ENCODE measurements at regions not wholly inside any gene's neighbourhood (a gene's known extent, or its start where the extent isn't known, plus 50 kb on each side); places are given as distances from the start of the nearest gene placed in this dataset.

DNA sequence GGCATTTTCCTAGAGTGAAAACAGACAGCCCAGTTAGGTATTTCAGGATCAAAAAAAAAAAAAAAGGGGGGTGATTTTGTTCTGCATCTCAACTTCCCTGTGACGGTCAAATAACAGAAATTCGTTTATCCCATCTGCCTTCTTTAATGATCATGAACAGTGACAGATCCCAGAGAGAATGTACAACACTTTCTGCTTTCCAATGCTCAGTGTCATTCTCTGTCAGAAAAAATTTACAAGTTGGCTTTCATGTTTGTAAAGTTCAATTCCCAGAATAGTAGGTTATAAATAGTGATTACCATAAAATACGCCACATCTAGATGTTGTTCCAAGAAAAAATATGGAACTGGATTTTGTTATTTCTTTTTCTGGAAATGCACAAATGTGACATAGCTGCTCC, 1013.2 kb upstream of the PHF14 start:
- Histone ChIP-seq H3K9ac (ENCODE audit: insufficient read depth, low read length, poor library complexity, severe bottlenecking) (no peak overlapping the region), H3K4me1 (ENCODE audit: control insufficient read depth in 1 of 2, insufficient read depth in 2 of 2, low read length in 2 of 2) (no peaks in the 10 kb centered on the region), H3K27ac (ENCODE audit: low read depth in 1 of 2, low read length in 2 of 2) (no peak overlapping the region), H3K4me2 (replicated peaks; ENCODE audit: extremely low read depth, low read length, poor library complexity, severe bottlenecking) (no peak overlapping the region), H3K27me3 (ENCODE audit: control insufficient read depth in 2 of 2, insufficient read depth in 2 of 2, low read length in 2 of 2) (no peaks in the 10 kb centered on the region), H2AFZ (ENCODE audit: insufficient read depth, low read depth, low read length, poor library complexity, severe bottlenecking) (no peak overlapping the region), H3K9me3 (replicated peaks in 1 of 2; ENCODE audit: control insufficient read depth in 1 of 2, insufficient read depth in 1 of 2, low read length in 2 of 2) (peaks cover 3 to 5% of the 10 kb centered on the region in 2 donors), H4K20me1 (ENCODE audit: insufficient read depth, low read length) (no peaks in the 10 kb centered on the region), H3K36me3 (replicated peaks in 1 of 2; ENCODE audit: control insufficient read depth in 1 of 2, insufficient read depth in 2 of 2, low read length in 2 of 2) (no peaks in the 10 kb centered on the region), H3K4me3 (replicated peaks in 1 of 3; ENCODE audit: low read depth in 2 of 3, low read length in 3 of 3) (no peak overlapping the region), H3K79me2 (ENCODE audit: insufficient read depth, low read length) (no peaks in the 10 kb centered on the region)
- no peak for DNase-seq
- Mint-ChIP-seq H3K27me3 (ENCODE audit: low read depth in 3 of 3) (peaks cover 0 to 1% (median 0%) of the 10 kb centered on the region in 3 donors), H3K27ac (no peak overlapping the region), H3K4me1 (no peaks in the 10 kb centered on the region), H3K9me3 (peaks cover 0 to 5% (median 3%) of the 10 kb centered on the region in 7 donors), H3K4me3 (no peak overlapping the region), H3K36me3 (no peaks in the 10 kb centered on the region)
- no CpG with 5 or more reads among the region's 3 CpGs for WGBS (ENCODE audit: insufficient coverage)
- intact Hi-C loops (cut with micrococcal nuclease) = no loop called here
- TF ChIP-seq, protein P1, sequence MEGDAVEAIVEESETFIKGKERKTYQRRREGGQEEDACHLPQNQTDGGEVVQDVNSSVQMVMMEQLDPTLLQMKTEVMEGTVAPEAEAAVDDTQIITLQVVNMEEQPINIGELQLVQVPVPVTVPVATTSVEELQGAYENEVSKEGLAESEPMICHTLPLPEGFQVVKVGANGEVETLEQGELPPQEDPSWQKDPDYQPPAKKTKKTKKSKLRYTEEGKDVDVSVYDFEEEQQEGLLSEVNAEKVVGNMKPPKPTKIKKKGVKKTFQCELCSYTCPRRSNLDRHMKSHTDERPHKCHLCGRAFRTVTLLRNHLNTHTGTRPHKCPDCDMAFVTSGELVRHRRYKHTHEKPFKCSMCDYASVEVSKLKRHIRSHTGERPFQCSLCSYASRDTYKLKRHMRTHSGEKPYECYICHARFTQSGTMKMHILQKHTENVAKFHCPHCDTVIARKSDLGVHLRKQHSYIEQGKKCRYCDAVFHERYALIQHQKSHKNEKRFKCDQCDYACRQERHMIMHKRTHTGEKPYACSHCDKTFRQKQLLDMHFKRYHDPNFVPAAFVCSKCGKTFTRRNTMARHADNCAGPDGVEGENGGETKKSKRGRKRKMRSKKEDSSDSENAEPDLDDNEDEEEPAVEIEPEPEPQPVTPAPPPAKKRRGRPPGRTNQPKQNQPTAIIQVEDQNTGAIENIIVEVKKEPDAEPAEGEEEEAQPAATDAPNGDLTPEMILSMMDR (IDR thresholded peaks at IDR 0.05) = no peak

DNA sequence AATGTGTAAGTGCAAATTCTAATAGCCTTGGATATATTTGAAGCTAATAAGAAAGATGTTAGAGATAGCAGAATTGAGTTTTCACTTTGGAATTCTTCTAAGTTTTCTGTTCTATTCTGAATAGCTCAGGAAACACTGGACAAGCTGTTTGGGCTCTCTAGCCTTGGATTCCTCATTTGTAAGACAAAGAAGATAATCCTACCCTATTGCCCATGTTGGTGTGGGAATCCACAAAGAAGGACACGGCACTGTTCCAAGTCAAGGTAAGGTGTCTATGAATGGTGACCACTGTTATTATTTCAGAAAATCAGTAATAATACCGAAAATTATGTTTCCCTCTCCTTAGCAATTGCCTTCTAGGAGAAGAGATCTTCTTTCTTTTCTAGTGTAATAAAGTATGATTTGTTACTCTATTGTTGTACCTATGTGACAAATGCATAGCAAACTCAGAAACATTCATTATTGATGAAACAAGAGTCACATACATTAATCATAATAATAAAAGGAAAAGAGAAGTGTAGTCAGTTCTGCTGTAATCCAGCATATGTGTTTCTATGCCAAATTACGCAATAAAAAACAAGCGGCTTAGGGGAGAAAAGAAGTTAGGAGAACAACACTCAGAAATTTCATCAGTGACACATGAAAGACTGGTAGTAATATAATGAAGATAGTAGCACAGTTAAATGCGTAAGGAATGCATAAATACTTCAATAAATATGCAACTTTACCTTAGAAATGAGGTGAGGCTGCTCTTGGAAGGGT, 1012.3 kb upstream of the PHF14 start:
- intact Hi-C loops (cut with micrococcal nuclease) = no loop called here
- Mint-ChIP-seq H3K4me3 (no peak overlapping the region), H3K4me1 (no peaks in the 10 kb centered on the region), H3K27me3 (ENCODE audit: low read depth in 3 of 3) (peaks cover 0 to 1% (median 0%) of the 10 kb centered on the region in 3 donors), H3K36me3 (no peaks in the 10 kb centered on the region), H3K9me3 (peaks cover 0 to 5% (median 3%) of the 10 kb centered on the region in 7 donors), H3K27ac (no peak overlapping the region)
- Histone ChIP-seq H3K9ac (ENCODE audit: insufficient read depth, low read length, poor library complexity, severe bottlenecking) (no peak overlapping the region), H3K79me2 (ENCODE audit: insufficient read depth, low read length) (no peaks in the 10 kb centered on the region), H3K4me1 (ENCODE audit: control insufficient read depth in 1 of 2, insufficient read depth in 2 of 2, low read length in 2 of 2) (no peaks in the 10 kb centered on the region), H3K9me3 (replicated peaks in 1 of 2; ENCODE audit: control insufficient read depth in 1 of 2, insufficient read depth in 1 of 2, low read length in 2 of 2) (peaks cover 3 to 4% of the 10 kb centered on the region in 2 donors), H3K27me3 (ENCODE audit: control insufficient read depth in 2 of 2, insufficient read depth in 2 of 2, low read length in 2 of 2) (no peaks in the 10 kb centered on the region), H3K27ac (ENCODE audit: low read depth in 1 of 2, low read length in 2 of 2) (no peak overlapping the region), H3K4me3 (replicated peaks in 1 of 3; ENCODE audit: low read depth in 2 of 3, low read length in 3 of 3) (no peak overlapping the region), H3K36me3 (replicated peaks in 1 of 2; ENCODE audit: control insufficient read depth in 1 of 2, insufficient read depth in 2 of 2, low read length in 2 of 2) (no peaks in the 10 kb centered on the region), H2AFZ (ENCODE audit: insufficient read depth, low read depth, low read length, poor library complexity, severe bottlenecking) (no peak overlapping the region), H3K4me2 (replicated peaks; ENCODE audit: extremely low read depth, low read length, poor library complexity, severe bottlenecking) (no peak overlapping the region), H4K20me1 (ENCODE audit: insufficient read depth, low read length) (no peaks in the 10 kb centered on the region)
- DNase-seq = no peak
- no CpG with 5 or more reads among the region's 5 CpGs for WGBS (ENCODE audit: insufficient coverage)
- TF ChIP-seq, protein P1 (IDR thresholded peaks at IDR 0.05) = no peak
